ENCODE measurements at regions not wholly inside any gene's neighbourhood (a gene's known extent, or its start where the extent isn't known, plus 50 kb on each side); places are given as distances from the start of the nearest gene placed in this dataset.

- no peak for DNase-seq (ENCODE audit: extremely low read depth, insufficient read length)
- Histone ChIP-seq H3K27me3 (replicated peaks; ENCODE audit: control insufficient read depth, insufficient read depth, low read length) (no peaks in the 10 kb centered on the region), H3K36me3 (ENCODE audit: control insufficient read depth, insufficient read depth, low read length) (no peaks in the 10 kb centered on the region), H3K4me3 (replicated peaks; ENCODE audit: low read depth, low read length) (no peak overlapping the region)
- TF ChIP-seq CTCF (IDR thresholded peaks at IDR 0.05; ENCODE audit: insufficient read depth, low read length, poor library complexity, severe bottlenecking) = no peak
Measured at GRCh38 chr22:47806894-47807293, 1044.4 kb downstream of the TBC1D22A start.

- no peak for TF ChIP-seq CTCF (IDR thresholded peaks at IDR 0.05; ENCODE audit: insufficient read depth, low read length, poor library complexity, severe bottlenecking)
- Histone ChIP-seq H3K27me3 (replicated peaks; ENCODE audit: control insufficient read depth, insufficient read depth, low read length) (no peaks in the 10 kb centered on the region), H3K4me3 (replicated peaks; ENCODE audit: low read depth, low read length) (no peak overlapping the region), H3K36me3 (ENCODE audit: control insufficient read depth, insufficient read depth, low read length) (no peaks in the 10 kb centered on the region)
- no peak for DNase-seq (ENCODE audit: extremely low read depth, insufficient read length)
Measured at GRCh38 chr22:47805394-47805935, 1043.0 kb downstream of the TBC1D22A start.

GRCh38 chr22:47804281-47804680 lies 1041.8 kb downstream of the TBC1D22A start:
- Histone ChIP-seq H3K27me3 (replicated peaks; ENCODE audit: control insufficient read depth, insufficient read depth, low read length) (no peaks in the 10 kb centered on the region), H3K4me3 (replicated peaks; ENCODE audit: low read depth, low read length) (no peak overlapping the region), H3K36me3 (ENCODE audit: control insufficient read depth, insufficient read depth, low read length) (no peaks in the 10 kb centered on the region)
- TF ChIP-seq CTCF (IDR thresholded peaks at IDR 0.05; ENCODE audit: insufficient read depth, low read length, poor library complexity, severe bottlenecking) = no peak
- DNase-seq (ENCODE audit: extremely low read depth, insufficient read length) = no peak

GRCh38 chr22:47802421-47802820 lies 1040.0 kb downstream of the TBC1D22A start:
- Histone ChIP-seq H3K36me3 (ENCODE audit: control insufficient read depth, insufficient read depth, low read length) (no peaks in the 10 kb centered on the region), H3K4me3 (replicated peaks; ENCODE audit: low read depth, low read length) (no peak overlapping the region), H3K27me3 (replicated peaks; ENCODE audit: control insufficient read depth, insufficient read depth, low read length) (no peaks in the 10 kb centered on the region)
- DNase-seq (ENCODE audit: extremely low read depth, insufficient read length) = no peak
- no peak for TF ChIP-seq CTCF (IDR thresholded peaks at IDR 0.05; ENCODE audit: insufficient read depth, low read length, poor library complexity, severe bottlenecking)

- Histone ChIP-seq H3K36me3 (ENCODE audit: control insufficient read depth, insufficient read depth, low read length) (no peaks in the 10 kb centered on the region), H3K4me3 (replicated peaks; ENCODE audit: low read depth, low read length) (no peak overlapping the region), H3K27me3 (replicated peaks; ENCODE audit: control insufficient read depth, insufficient read depth, low read length) (no peaks in the 10 kb centered on the region)
- no peak for DNase-seq (ENCODE audit: extremely low read depth, insufficient read length)
- no peak for TF ChIP-seq CTCF (IDR thresholded peaks at IDR 0.05; ENCODE audit: insufficient read depth, low read length, poor library complexity, severe bottlenecking)
Measured at GRCh38 chr22:47801541-47802245, 1039.2 kb downstream of the TBC1D22A start.
